T-helper 2 cell treated with Interferon-gamma antibody and Interleukin-4, amounts not matched to agents 5 μg/mL and 100 μg/mL, for 36 hours (primary cell): ENCODE measurements at regions not wholly inside any gene's neighbourhood (a gene's known extent, or its start where the extent isn't known, plus 50 kb on each side); places are given as distances from the start of the nearest gene placed in this dataset.

Experiments used
- DNase-seq: peaks from one replicate; pipeline ENCODE4 v3.0.0; 2021; ENCODE audit warnings: low spot score
- H3K27ac Mint-ChIP-seq: one replicate; pipeline ENCODE4 v1.8.0; 2021; ENCODE audit warnings: mild to moderate bottlenecking, mixed read lengths
- H3K27me3 Mint-ChIP-seq: one replicate; pipeline ENCODE4 v1.8.0; 2021; ENCODE audit warnings: low read depth, mixed read lengths
- H3K36me3 Mint-ChIP-seq: one replicate; pipeline ENCODE4 v1.8.0; 2021; ENCODE audit warnings: low read depth, mixed read lengths
- H3K4me1 Mint-ChIP-seq: one replicate; pipeline ENCODE4 v1.8.0; 2021; ENCODE audit warnings: low read depth, mixed read lengths
- H3K4me3 Mint-ChIP-seq: one replicate; pipeline ENCODE4 v1.8.0; 2022; ENCODE audit warnings: mild to moderate bottlenecking, moderate library complexity, mixed read lengths
- H3K9me3 Mint-ChIP-seq: one replicate; pipeline ENCODE4 v1.8.0; 2021; ENCODE audit warnings: mixed read lengths

GRCh38 chr4:102451266-102451665 lies 49.9 kb upstream of the NFKB1 start:
- Mint-ChIP-seq H3K4me1 (peaks cover 57% of the 10 kb centered on the region), H3K27me3 (no peaks in the 10 kb centered on the region), H3K27ac (no peak overlapping the region), H3K4me3 (no peak overlapping the region), H3K36me3 (peaks cover 2% of the 10 kb centered on the region), H3K9me3 (no peaks in the 10 kb centered on the region)
- DNase-seq = no peak
